H9 (cell line): ENCODE measurements at regions not wholly inside any gene's neighbourhood (a gene's known extent, or its start where the extent isn't known, plus 50 kb on each side); places are given as distances from the start of the nearest gene placed in this dataset.

Experiments used
- DNase-seq: peaks from one replicate; pipeline ENCODE4 v3.0.0-alpha.2; 2017
- H2AFZ ChIP-seq: one replicate; pipeline ENCODE4 v1.6.1; 2013; ENCODE audit warnings: mild to moderate bottlenecking, low read length, control low read depth, moderate library complexity
- H2AK5ac ChIP-seq: 2 replicates; pipeline ENCODE4 v1.6.1; 2013; ENCODE audit warnings: low read length, control low read depth, mixed read lengths; ENCODE audit not compliant: insufficient read length
- H2BK120ac ChIP-seq: one replicate; pipeline ENCODE4 v1.6.1; 2013; ENCODE audit warnings: low read depth, mild to moderate bottlenecking, low read length, control low read depth, inconsistent platforms; ENCODE audit not compliant: poor library complexity, severe bottlenecking
- H2BK12ac ChIP-seq: 2 replicates; pipeline ENCODE4 v1.6.1; 2013; ENCODE audit warnings: low read length, control low read depth, mixed read lengths, low read depth; ENCODE audit not compliant: insufficient read length
- H2BK15ac ChIP-seq: 2 replicates; pipeline ENCODE4 v1.6.1; 2013; ENCODE audit warnings: low read depth, low read length, control low read depth
- H2BK20ac ChIP-seq: one replicate; pipeline ENCODE4 v1.6.1; 2013; ENCODE audit warnings: low read depth, mild to moderate bottlenecking, low read length, control low read depth, inconsistent platforms; ENCODE audit not compliant: poor library complexity, severe bottlenecking
- H2BK5ac ChIP-seq: 2 replicates; pipeline ENCODE4 v1.6.1; 2013; ENCODE audit warnings: low read length, control low read depth, mixed read lengths; ENCODE audit not compliant: insufficient read length
- H3K14ac ChIP-seq: 2 replicates; pipeline ENCODE4 v1.6.1; 2013; ENCODE audit warnings: low read length, control low read depth; ENCODE audit not compliant: insufficient read depth
- H3K18ac ChIP-seq: 2 replicates; pipeline ENCODE4 v1.6.1; 2013; ENCODE audit warnings: low read depth, mild to moderate bottlenecking, mixed read lengths, low read length, control low read depth; ENCODE audit not compliant: insufficient read length
- H3K23ac ChIP-seq: 2 replicates; pipeline ENCODE4 v1.6.1; 2013; ENCODE audit warnings: low read length, control low read depth, mixed read lengths, low read depth; ENCODE audit not compliant: insufficient read length
- H3K23me2 ChIP-seq: 2 replicates; pipeline ENCODE4 v1.6.1; 2013; ENCODE audit warnings: low read depth, mild to moderate bottlenecking, mixed read lengths, low read length, control low read depth; ENCODE audit not compliant: insufficient read length, poor library complexity, severe bottlenecking
- H3K27ac ChIP-seq: 2 replicates; pipeline ENCODE4 v1.5.1; 2013; ENCODE audit warnings: low read length, control low read depth, mixed read lengths, low read depth; ENCODE audit not compliant: insufficient read length
- H3K27me3 ChIP-seq: 2 replicates; pipeline ENCODE4 v1.6.1; 2013; ENCODE audit warnings: low read length, control low read depth, inconsistent platforms; ENCODE audit not compliant: insufficient read depth
- H3K4ac ChIP-seq: 2 replicates; pipeline ENCODE4 v1.6.1; 2013; ENCODE audit warnings: low read depth, mild to moderate bottlenecking, control low read depth, inconsistent platforms, low read length, moderate library complexity
- H3K4me1 ChIP-seq: 2 replicates; pipeline ENCODE4 v1.6.1; 2013; ENCODE audit warnings: low read length, control low read depth, inconsistent platforms; ENCODE audit not compliant: insufficient read depth
- H3K4me2 ChIP-seq: 2 replicates; pipeline ENCODE4 v1.6.1; 2013; ENCODE audit warnings: low read length, control low read depth, mixed read lengths; ENCODE audit not compliant: insufficient read length, insufficient read depth
- H3K56ac ChIP-seq: 2 replicates; pipeline ENCODE4 v1.6.1; 2013; ENCODE audit warnings: low read depth, mild to moderate bottlenecking, mixed read lengths, low read length, control low read depth; ENCODE audit not compliant: insufficient read length
- H3K79me1 ChIP-seq: 2 replicates; pipeline ENCODE4 v1.6.1; 2013; ENCODE audit warnings: low read depth, mild to moderate bottlenecking, moderate library complexity, low read length, control low read depth, inconsistent platforms; ENCODE audit not compliant: insufficient read depth, poor library complexity, severe bottlenecking
- H3K79me2 ChIP-seq: 2 replicates; pipeline ENCODE4 v1.6.1; 2013; ENCODE audit warnings: low read length, control low read depth, inconsistent platforms; ENCODE audit not compliant: insufficient read depth
- H3K9ac ChIP-seq: 2 replicates; pipeline ENCODE4 v1.6.1; 2013; ENCODE audit warnings: low read length, control low read depth, mixed read lengths; ENCODE audit not compliant: insufficient read length; ENCODE audit errors: extremely low read depth
- H3K9me3 ChIP-seq: one replicate; pipeline ENCODE4 v1.6.1; 2013; ENCODE audit warnings: low read depth, low read length, inconsistent platforms; ENCODE audit not compliant: control insufficient read depth
- H3T11ph ChIP-seq: one replicate; pipeline ENCODE4 v1.6.1; 2013; ENCODE audit warnings: mild to moderate bottlenecking, low read length, control low read depth, inconsistent platforms
- H4K20me1 ChIP-seq: one replicate; pipeline ENCODE4 v1.6.1; 2013; ENCODE audit not compliant: control insufficient read depth, insufficient read length, insufficient read depth
- H4K5ac ChIP-seq: 2 replicates; pipeline ENCODE4 v1.6.1; 2013; ENCODE audit warnings: low read depth, mild to moderate bottlenecking, mixed read lengths, low read length, control low read depth; ENCODE audit not compliant: insufficient read length
- H4K8ac ChIP-seq: replicated peaks from 2 replicates; pipeline ENCODE4 v1.6.1; 2013; ENCODE audit warnings: low read length, control low read depth, mixed read lengths, low read depth; ENCODE audit not compliant: insufficient read length
- H4K91ac ChIP-seq: 2 replicates; pipeline ENCODE4 v1.6.1; 2013; ENCODE audit warnings: low read depth, mild to moderate bottlenecking, moderate library complexity, mixed read lengths, low read length, control low read depth; ENCODE audit not compliant: insufficient read length
- H3K27ac Mint-ChIP-seq, 3 experiments: 2 replicates in 2 of 3; 3 replicates in 1 of 3; pipeline ENCODE4 v1.8.0; 2020 to 2021; ENCODE audit warnings: mixed read lengths in 3 of 3, mild to moderate bottlenecking in 1 of 3, moderate library complexity in 1 of 3
- H3K27me3 Mint-ChIP-seq: 2 replicates; pipeline ENCODE4 v1.8.0; 2021; ENCODE audit warnings: low read depth, mild to moderate bottlenecking, moderate library complexity, mixed read lengths
- H3K36me3 Mint-ChIP-seq, 3 experiments: 2 replicates in 2 of 3; 3 replicates in 1 of 3; pipeline ENCODE4 v1.8.0; 2020 to 2021; ENCODE audit warnings: low read depth in 3 of 3, mixed read lengths in 3 of 3; ENCODE audit not compliant: insufficient read depth in 1 of 3
- H3K4me1 Mint-ChIP-seq, 2 experiments: 2 replicates each; pipeline ENCODE4 v1.8.0; 2020; ENCODE audit warnings: mixed read lengths in 2 of 2
- H3K4me3 Mint-ChIP-seq, 2 experiments: 2 replicates in 1 of 2; 3 replicates in 1 of 2; pipeline ENCODE4 v1.8.0; 2020 to 2021; ENCODE audit warnings: mild to moderate bottlenecking in 2 of 2, mixed read lengths in 2 of 2, moderate library complexity in 1 of 2
- H3K9me3 Mint-ChIP-seq, 2 experiments: 2 replicates in 1 of 2; 3 replicates in 1 of 2; pipeline ENCODE4 v1.8.0; 2020; ENCODE audit warnings: mild to moderate bottlenecking in 2 of 2, mixed read lengths in 2 of 2, moderate library complexity in 1 of 2
- CTCF ChIP-seq: fragments of 200-600 bp; sonication (generic); conservative IDR thresholded peaks from 3 replicates; pipeline ENCODE4 v1.8.0; 2021; ENCODE audit warnings: antibody characterized with exemption, mild to moderate bottlenecking
- WGBS: extraction: QIAGEN DNeasy Blood & Tissue Kit; methylation state at CpG from one replicate; pipeline ENCODE4 v1.1.7; 2013; ENCODE audit warnings: missing lambda C conversion rate, low lambda C conversion rate, mixed read lengths; ENCODE audit not compliant: insufficient read length; ENCODE audit errors: extremely low coverage; 5-methylcytosine and 5-hydroxymethylcytosine counted together

DNA sequence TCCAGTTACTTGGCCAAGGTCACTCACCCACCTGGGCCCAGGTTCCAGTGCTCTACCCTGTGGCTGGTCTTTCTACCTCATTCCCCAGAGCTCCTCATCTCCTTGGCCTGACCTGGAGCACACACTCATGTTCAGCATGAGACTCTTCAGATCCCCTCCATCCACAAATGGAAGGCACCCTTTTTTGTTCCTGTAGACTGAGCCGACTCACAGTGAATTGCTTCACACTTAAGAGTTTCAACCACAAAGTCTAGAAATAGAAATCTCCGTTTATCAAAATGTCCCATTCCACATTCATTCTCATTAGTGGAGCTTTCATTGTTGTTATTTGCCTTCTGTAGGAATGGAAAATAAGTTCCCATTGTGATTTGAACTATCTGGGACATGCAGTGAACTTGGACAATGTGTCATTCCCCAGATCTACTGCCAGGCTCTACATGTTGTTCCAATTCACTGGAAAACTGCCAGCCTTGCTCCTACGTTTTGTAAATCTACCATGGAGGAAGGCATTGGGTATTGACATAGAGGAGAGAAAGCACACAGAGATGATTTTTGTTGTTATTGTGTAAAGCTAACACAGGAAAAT is 125.3 kb upstream of the CELF2 start:
- H3K4me1 Mint-ChIP-seq: no peaks in the 10 kb centered on the region
- no peak overlapping the region for H2AFZ ChIP-seq
- no CpG with 5 or more reads among the region's 3 CpGs for WGBS
- no peak overlapping the region for H2BK20ac ChIP-seq
- H3K23me2 ChIP-seq: no peaks in the 10 kb centered on the region
- H2BK12ac ChIP-seq: no peak overlapping the region
- no peaks in the 10 kb centered on the region for H3K4me1 ChIP-seq
- no peaks in the 10 kb centered on the region for H3K27me3 ChIP-seq
- H2BK5ac ChIP-seq: no peak overlapping the region
- no peaks in the 10 kb centered on the region; a peak in 3 of 5 replicates for H3K9me3 Mint-ChIP-seq
- no peak overlapping the region for H4K5ac ChIP-seq
- no peak for TF ChIP-seq CTCF
- no peak overlapping the region for H3K4me3 Mint-ChIP-seq
- H3K36me3 Mint-ChIP-seq: peaks cover 0 to 3% (median 0%) of the 10 kb centered on the region in 3 experiments; a peak in 2 of 7 replicates
- no peak for DNase-seq
- no peak overlapping the region for H3K14ac ChIP-seq
- H3T11ph ChIP-seq: no peak overlapping the region
- no peaks in the 10 kb centered on the region for H4K20me1 ChIP-seq
- no peak overlapping the region for H3K4me2 ChIP-seq
- no peak overlapping the region for H3K23ac ChIP-seq
- no peak overlapping the region for H3K18ac ChIP-seq
- no peak overlapping the region for H3K27ac ChIP-seq
- no peak overlapping the region for H2BK15ac ChIP-seq
- H2AK5ac ChIP-seq: no peak overlapping the region
- H4K8ac ChIP-seq: no peak overlapping the region
- no peak overlapping the region for H3K56ac ChIP-seq
- H2BK120ac ChIP-seq: no peak overlapping the region
- no peak overlapping the region for H3K27ac Mint-ChIP-seq
- H3K27me3 Mint-ChIP-seq: no peaks in the 10 kb centered on the region
- no peaks in the 10 kb centered on the region for H3K79me2 ChIP-seq
- H3K79me1 ChIP-seq: no peaks in the 10 kb centered on the region
- no peak overlapping the region for H3K4ac ChIP-seq
- H4K91ac ChIP-seq: no peak overlapping the region
- H3K9ac ChIP-seq: no peak overlapping the region
- H3K9me3 ChIP-seq: no peaks in the 10 kb centered on the region
